ENCODE measurements at regions not wholly inside any gene's neighbourhood (a gene's known extent, or its start where the extent isn't known, plus 50 kb on each side); places are given as distances from the start of the nearest gene placed in this dataset.

DNA sequence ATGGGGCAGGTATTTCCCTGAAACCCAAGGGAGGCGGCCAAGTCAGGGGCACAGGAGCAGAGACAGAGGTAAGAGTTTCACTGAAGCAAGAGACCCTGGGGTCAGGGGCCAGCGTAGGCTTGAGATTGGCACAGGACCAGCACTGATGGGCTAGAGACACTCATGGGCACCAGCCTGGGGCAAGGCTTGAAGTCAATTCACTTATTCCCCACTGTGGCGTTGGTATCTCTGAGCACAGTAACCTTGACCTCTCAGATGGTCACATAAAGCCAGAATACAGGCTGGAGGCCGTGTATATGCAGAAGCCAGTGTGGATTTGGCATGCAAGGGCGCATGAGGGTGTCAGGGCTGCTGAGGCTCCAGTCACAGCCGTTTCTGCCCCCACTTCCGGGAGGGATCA, 173.5 kb upstream of the GPR12 start:
- no peak for DNase-seq

GRCh38 chr13:26932465-26932864, 171.9 kb upstream of the GPR12 start:
- Histone ChIP-seq H3K36me3 (no peaks in the 10 kb centered on the region), H3K9me3 (no peaks in the 10 kb centered on the region), H3K4me1 (peaks cover 0 to 6% (median 3%) of the 10 kb centered on the region in 4 donors), H3K27me3 (peaks cover 0 to 4% of the 10 kb centered on the region in 2 donors), H3K27ac (no peak overlapping the region), H3K4me3 (no peak overlapping the region)
- intact Hi-C loops (cut with DNase I; ENCODE audit: low total_unique reads): loop anchor here (5.0 kb wide), 1 partner anchor 225 kb away; no protein-coding TSS in a partner anchor
- no peak for TF ChIP-seq CTCF (IDR thresholded peaks at IDR 0.05)
- DNase-seq: no peak

More for the DNA sequence above, 173.5 kb upstream of the GPR12 start:
- Histone ChIP-seq H3K27me3 (peaks cover 0 to 4% of the 10 kb centered on the region in 2 donors), H3K27ac (no peak overlapping the region), H3K4me3 (no peak overlapping the region), H3K9me3 (no peaks in the 10 kb centered on the region), H3K36me3 (no peaks in the 10 kb centered on the region), H3K4me1 (peaks cover 0 to 6% (median 3%) of the 10 kb centered on the region in 4 donors)
- intact Hi-C loops (cut with DNase I; ENCODE audit: low total_unique reads): loop anchor here (5.0 kb wide), 1 partner anchor 227 kb away; no protein-coding TSS in a partner anchor
- TF ChIP-seq CTCF (IDR thresholded peaks at IDR 0.05): no peak

DNA sequence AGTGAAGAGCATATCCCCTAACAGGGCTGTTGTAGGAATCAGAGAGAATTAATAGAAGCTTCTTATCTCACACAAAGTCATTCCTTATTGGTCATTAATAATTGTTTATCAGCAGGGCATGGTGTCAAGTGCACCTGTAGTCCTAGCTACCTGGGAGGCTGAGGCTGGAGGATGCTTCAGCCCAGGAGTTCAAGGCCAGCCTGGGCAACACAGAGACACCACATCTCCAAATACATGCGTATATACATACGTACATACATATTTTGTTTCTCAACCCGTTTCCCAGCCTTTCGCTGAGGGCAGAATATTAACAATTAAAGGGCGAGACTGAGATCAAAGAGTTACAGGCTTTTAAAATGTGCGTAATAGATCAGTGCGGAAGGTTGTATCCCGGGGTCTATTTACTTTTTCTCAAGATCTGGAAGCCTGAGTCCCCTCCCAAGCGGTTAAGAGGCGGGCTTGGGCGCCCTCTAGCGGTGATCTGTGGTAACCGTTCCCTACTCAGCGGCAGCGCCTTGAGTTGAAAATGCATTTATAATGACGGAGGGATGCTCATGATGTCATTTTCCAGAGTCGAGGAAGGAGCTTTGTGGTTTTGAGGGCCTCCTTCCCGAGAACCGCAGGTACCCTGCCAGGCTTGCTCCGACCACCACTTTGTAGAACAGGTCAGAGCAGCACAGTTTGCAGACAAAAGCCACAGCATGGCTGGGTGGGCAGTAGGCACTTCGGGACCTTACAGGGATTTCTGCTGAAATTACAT, 169.6 kb upstream of the GPR12 start:
- DNase-seq: peak in 1 of 2 donors; percentile 36
- peaks cover 0 to 18% of the 10 kb centered on the region in 2 donors for H3K27me3 ChIP-seq
- H3K4me3 ChIP-seq: no peak overlapping the region
- H3K4me1 ChIP-seq: peaks cover 0 to 6% (median 3%) of the 10 kb centered on the region in 4 donors
- intact Hi-C loops (cut with DNase I; ENCODE audit: low total_unique reads): loop anchor here (5.0 kb wide), 1 partner anchor 223 kb away; no protein-coding TSS in a partner anchor
- H3K36me3 ChIP-seq: no peaks in the 10 kb centered on the region
- no peak overlapping the region for H3K27ac ChIP-seq
- no peaks in the 10 kb centered on the region for H3K9me3 ChIP-seq
- peak; percentile 68 to 92 for TF ChIP-seq CTCF (IDR thresholded peaks at IDR 0.05)

DNA sequence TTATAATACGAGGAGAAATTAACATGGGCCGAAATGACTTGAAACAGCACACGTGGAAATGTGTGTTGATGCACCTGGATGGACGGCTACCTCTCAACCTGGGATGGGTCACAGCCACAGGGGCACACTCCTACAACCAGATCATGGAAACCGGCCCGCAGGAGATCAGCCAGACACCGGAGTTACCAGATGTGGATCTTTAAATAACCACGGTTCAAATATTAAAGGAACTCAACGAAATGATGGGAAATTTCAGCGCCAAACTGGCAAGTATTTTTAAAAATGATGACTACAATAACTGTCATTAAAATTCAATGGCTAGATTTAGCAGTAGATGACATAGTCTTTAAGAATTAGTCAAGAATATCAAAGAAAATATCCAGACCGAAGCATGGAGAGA, 166.9 kb upstream of the GPR12 start:
- no peak for DNase-seq
- H3K27me3 ChIP-seq: peaks cover 0 to 24% of the 10 kb centered on the region in 2 donors
- TF ChIP-seq CTCF (IDR thresholded peaks at IDR 0.05): no peak
- H3K9me3 ChIP-seq: no peaks in the 10 kb centered on the region
- no peak overlapping the region for H3K27ac ChIP-seq
- intact Hi-C loops (cut with DNase I; ENCODE audit: low total_unique reads): no loop called here
- H3K4me1 ChIP-seq: peaks cover 0 to 6% (median 3%) of the 10 kb centered on the region in 4 donors
- H3K4me3 ChIP-seq: no peak overlapping the region
- no peaks in the 10 kb centered on the region for H3K36me3 ChIP-seq

DNA sequence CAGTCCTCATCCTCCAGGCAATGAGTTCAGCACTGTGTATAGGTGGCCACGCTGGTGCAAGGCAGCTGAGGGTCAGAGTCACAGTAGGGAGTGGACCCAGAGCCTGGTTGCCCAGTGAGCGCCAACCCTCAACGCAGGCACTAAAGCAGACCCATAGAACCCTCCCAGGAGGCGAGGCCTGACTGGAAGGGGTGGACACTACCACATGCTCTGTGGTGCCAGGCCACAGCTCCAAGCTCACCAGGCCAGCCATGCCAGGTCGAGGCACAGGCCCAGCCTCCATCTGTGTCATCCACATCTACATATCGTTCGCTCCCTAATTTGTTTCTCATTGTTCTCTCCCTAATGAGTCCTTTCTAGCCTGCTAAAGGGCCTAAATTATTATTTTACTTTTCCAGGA, 165.8 kb upstream of the GPR12 start:
- Histone ChIP-seq H3K9me3 (no peaks in the 10 kb centered on the region), H3K4me1 (peaks cover 0 to 6% (median 3%) of the 10 kb centered on the region in 4 donors), H3K36me3 (no peaks in the 10 kb centered on the region), H3K27me3 (peaks cover 0 to 34% of the 10 kb centered on the region in 2 donors), H3K27ac (no peak overlapping the region), H3K4me3 (no peak overlapping the region)
- no peak for TF ChIP-seq CTCF (IDR thresholded peaks at IDR 0.05)
- intact Hi-C loops (cut with DNase I; ENCODE audit: low total_unique reads): no loop called here
- DNase-seq: no peak
